ENCODE measurements at regions not wholly inside any gene's neighbourhood (a gene's known extent, or its start where the extent isn't known, plus 50 kb on each side); places are given as distances from the start of the nearest gene placed in this dataset.

DNA sequence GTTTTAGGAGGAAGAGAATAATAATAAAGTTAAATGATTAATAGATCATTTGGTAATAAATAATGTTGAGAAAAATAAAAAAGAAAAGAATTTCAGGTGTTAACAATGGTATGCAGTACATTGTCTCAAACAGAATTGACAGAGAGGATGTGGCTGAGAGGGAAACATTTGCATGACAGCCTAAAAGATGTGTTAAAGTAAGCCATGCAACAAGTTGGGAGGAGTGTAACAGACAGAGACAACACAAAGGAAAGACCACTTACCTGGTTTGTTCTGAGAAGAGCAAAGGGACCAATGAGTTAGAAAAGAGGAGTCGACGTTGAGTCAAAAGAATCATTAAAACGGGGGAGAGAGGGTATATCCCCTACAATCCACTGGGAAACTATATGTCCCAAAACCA, 814.0 kb downstream of the KCNT2 start:
- no peak for DNase-seq

DNA sequence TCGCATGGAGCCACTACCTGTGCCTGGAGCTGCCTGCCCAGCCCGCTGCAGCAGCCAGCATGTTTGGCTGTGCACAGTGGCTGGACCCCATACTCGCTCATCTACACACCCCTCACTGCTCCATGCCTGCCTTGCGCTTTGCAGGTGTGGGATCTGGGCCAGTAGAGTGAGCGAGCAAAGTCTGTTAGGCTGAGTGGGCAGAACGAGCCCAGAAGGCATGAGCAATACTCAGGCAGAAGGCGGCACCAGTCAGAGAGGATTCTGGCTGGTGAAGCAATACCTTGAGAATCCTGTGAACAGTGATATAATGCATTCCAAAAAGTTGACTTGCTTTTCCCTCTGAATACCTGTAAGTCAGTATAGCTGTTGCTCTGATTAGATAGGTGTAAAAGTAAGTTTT, 816.4 kb downstream of the KCNT2 start:
- DNase-seq = no peak

DNA sequence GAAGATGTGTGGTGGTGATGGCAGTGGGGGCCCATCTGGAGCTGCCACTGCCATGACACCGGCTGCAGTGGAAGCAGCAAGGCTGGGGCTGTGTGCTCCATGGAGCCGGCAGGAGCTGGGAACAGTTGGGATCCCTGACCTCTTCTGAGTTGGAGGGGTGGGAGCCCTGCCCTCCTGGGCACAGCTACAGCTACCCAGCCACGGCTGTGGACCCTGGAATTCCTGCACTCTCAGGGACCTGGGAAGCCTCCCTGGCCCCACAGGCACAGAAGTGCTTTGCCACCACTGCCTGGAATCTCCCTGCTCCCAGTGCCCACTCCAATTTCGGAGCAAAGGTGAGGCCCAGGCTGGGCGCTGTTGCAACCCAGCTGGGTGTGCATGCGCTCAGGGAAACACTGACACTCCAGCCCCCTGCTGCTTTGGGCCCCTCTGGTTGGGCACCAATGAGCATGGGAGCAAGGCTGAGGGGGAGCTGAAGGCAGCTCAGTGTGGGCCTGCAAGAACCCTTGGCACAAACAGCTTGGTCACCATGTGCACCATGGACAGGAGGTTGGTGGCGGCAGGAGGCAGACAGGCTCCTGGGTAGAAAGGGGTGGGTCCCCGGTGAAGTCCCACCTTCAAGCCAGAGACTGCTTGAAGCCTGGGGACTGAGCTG, 817.6 kb downstream of the KCNT2 start:
- no peak for DNase-seq

DNA sequence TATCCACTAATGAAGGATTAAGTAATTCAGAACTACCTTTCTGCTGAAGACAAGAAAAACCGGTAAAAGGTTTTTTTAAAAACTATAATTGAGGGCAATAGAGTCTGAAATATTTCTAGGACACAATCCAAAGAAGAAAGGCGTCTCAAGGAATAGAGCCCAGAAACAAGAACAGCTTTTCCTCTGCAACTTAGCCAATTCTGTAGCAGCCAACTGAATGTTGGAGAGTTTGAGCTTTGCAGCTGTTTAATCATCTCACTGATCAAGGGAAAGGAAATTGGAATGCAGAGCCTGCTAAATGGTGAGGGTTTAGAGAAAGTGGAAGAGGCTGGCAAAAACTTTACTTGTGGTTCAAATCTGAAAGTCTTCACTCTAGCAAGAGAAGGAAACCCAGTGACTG, 818.9 kb downstream of the KCNT2 start:
- no peak for DNase-seq

DNA sequence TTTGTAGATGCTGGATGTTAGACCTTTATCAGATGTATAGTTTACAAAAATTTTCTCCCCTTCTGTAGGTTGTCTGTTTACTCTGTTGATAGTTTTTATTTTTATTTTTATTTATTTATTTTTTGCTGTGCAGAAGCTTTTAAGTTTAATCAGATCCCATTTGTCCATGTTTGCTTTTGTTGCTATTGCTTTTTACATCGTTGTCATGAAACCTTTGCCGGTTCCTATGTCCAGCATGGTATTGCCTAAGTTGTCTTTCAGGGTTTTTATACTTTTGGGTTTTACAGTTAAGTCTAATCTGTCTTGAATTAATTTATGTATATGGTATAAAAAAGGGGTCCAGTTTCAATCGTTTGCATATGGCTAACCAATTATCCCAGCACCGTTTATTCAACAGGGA, 819.5 kb downstream of the KCNT2 start:
- no peak for DNase-seq

DNA sequence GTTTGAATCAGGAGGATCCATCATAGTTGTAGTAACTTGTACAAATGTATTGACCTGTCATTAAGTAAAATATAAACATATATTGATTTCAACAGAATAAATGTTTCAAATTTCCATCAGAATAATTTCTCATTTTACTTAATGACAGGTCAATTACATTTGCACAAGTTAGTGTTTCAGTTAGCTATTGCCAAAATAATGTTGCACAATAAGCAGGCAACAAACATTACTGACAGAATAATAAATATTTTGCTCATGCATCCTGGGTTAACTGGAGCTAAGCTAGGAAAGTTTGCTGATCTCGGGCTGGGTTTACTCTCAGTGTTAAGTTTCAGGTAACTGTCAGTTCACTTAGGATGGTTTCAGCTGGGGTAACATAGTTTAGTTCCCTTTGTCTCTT, 822.4 kb downstream of the KCNT2 start:
- no peak for DNase-seq

DNA sequence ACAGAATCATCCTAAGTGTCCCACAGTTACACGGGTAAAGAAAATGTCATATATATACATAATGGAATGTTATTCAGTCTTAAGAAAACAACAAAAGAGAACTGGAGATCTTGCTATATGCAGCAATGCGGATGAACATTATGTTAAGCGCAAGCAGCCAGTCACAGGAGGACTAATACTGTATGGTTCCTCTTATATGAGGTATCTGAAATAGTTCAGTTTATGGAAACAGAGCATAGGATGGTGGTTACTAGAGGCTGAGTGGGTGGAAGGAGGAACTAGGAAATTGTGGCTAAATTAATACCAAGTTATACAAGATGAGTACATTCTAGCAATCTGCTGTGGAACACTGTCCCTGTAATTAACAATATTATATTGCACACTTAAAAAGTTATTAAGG, 834.3 kb downstream of the KCNT2 start:
- DNase-seq = no peak

DNA sequence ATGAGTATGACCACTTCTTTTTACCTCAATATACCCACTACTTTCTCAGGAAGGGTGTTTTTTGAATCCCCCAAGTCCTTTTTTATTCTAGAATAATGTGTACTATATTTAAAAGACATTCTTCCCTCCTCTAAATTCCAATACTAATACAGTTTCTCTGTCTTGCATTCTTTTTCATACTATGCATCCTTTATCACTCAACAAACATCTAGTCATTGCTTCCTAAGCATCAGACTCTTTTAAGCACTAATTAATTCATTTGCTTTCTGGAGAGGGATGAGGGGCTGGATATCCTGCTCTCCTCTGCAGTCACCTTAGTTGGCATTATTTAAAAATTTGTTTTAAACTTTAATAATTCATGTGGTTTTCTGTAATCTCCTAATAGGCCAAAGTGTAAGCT, 838.8 kb downstream of the KCNT2 start:
- no peak for DNase-seq

DNA sequence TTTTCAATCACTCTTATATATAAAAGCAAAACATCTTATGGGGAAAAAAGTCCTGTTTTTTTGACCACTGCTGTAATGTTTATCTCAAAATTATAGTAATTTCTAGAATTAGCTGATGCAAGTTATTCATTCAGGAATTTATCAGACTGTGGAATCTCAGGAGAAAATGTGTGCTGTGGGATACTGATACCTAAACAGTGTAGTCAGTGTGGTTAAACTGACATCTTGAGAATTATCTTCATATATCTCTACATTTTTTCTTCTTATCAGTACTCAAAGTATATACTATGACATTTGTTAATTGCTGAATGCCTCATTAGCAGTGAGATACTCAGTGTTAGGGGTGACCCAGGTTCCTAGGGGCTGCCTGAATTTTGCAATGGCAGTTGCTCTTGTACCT, 839.3 kb downstream of the KCNT2 start:
- no peak for DNase-seq

DNA sequence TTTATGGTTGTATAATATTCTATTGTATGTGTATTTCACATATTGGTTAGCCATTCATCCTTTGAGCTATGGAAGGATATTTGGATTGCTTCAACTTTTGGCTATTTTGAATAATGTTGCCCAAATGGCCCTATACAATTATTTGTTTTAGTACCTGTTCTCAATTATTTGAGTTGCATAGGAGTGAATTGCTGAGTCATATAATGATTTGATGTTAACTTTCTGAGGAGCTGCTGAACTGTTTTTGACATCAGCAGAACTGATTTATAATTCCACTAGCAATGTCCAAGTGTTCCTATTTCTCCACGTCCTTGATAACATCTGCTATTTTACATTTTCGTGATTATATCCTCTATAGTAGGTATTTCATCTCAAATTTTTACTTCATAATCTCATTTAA, 839.9 kb downstream of the KCNT2 start:
- DNase-seq = no peak

DNA sequence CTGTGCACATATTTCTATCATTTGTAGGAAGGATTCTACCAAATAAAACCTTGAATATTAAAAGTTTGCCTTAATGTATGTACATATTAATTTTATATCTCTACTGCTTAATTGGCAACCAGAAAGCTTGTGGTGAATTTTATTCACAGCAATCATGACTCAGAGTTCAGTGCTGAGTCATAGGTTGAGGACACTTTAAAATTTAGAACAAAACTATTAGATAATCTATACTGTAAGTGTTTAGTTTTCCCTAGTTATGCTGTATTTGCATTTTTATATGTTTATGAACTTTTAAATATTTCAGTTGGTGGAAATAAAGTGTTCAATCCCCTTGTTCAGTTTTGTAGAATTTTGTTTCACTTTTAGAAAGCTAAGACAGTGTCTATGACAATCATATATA, 841.5 kb downstream of the KCNT2 start:
- DNase-seq = no peak

DNA sequence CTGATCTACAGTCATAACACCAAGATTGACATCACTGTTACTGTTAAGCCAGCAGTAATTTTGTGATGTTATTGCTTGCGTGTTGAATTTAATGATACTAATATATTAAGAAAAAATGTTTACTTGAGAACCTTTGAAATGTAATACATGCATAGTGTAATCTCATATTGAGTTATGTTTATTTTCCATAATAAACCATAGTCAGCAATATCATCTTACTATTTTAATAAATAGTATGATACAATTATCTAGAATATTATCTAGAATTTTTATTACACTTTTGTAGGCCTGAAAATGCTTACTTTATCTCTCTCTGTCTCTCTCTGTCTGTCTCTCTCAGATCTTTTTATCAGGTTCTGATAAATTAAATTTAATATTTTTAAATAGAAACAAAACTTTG, 843.1 kb downstream of the KCNT2 start:
- DNase-seq = no peak

DNA sequence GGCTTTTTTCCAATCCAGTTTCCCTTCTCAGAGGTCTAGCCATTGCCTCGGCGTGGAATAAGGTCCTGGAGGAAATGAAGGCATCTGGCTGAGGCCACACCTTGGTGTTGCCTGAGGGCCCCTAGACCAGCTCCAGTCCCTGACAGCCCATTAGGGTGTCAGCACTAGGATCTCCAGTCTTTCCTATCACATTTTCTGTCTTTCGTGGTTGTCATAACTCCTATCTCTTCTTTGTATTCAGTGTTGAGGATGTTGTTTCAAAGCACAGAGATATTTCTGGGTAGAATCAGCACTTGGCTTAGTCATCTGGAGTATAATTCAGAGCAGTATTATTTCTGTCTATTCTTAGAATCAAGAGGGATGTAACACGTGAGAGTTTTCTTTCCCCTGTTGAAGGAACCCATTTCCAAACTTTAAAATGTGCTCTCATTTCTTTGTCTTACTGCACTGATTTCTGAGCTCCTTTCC, 844.3 kb downstream of the KCNT2 start:
- DNase-seq = no peak

DNA sequence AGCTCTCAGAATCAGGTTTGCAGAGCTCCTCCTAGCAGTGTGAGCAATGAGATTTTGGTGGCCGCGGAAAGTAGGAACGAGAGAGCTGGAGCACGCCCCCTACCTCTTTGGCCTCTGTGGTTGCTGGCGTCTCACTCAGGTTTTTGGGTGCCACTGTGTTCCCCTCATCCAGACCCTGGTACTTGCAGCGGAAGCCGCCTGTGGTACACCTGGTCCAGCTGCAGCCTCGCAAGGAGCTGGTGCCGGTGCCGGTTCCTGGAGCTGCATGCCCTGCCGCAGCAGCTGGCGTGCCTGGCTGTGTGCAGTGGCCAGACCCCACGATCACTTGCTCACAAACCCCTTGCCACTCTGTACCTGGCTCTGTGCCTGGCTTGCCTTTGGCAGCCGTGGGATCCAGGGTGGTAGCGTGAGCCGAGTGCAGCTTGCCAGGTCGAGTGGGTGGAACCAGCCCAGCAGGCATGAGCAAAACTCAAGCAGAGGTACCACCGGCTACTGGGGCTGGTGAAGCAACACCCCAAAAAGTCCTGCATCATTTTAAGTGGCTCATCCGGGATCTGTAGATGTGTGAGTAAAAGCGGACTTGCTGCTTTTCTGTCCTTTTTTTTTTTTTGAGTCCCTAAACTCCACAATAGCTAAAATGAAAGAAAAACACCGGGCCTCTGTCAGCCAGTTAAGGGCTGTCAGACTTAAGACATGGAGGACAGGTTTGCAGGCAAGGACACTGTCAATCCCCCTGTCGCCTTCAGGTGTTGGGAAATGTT, 844.9 kb downstream of the KCNT2 start:
- no peak for DNase-seq

DNA sequence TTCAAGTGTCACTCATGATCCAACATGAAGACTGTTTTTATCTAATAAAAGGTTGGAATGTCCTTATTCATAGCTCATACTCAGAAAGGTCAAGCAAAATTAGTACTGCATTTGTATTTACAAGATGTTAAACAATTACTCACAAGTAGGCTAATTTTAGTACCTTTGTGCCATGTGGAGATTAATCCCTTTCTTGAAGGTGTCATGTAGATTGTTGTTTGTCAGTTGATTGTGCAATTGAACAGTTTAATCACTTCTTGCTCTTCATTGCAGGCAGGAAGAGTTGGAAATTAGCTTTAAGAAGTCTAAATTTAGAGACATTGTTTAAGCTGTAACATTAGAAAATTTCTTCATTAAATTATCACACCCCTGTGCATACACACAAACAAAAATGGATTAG, 847.1 kb downstream of the KCNT2 start:
- DNase-seq = no peak

DNA sequence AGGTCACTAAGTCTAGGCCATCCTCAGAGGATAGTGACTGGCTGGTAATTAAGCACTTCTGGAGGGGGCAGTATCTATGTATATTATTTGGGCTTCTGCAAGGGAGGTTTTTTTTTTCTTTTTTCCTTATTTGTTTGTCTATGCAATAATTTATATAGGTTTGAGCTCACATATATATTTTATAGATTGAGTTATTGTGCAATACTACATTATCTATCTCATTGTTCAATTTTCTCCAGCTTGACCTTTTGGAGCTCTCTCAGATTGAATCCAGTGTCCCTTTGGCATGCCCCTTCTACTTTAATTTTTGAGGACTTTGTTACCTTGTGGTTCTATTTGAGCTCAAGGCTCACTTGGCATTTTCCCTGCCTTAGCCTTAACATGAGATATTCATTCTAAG, 852.1 kb downstream of the KCNT2 start:
- DNase-seq = no peak

DNA sequence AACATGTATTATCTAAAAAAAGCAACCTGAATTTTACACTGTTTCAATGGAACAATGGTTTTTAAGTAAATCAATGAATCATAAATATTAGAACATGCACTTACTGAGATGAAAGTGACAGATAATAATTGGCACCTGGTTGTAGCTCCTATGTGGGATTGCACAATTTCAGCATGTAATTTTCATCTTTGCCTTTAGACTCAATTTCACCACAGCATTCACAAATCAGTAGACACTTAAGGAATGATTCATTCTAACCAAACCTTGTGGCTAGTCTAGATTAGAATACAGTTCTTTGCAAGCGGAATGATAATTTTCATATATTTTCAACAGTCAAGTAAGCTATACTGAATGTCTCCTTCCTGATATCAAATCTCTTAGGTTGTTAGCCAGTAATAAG, 853.4 kb downstream of the KCNT2 start:
- no peak for DNase-seq

DNA sequence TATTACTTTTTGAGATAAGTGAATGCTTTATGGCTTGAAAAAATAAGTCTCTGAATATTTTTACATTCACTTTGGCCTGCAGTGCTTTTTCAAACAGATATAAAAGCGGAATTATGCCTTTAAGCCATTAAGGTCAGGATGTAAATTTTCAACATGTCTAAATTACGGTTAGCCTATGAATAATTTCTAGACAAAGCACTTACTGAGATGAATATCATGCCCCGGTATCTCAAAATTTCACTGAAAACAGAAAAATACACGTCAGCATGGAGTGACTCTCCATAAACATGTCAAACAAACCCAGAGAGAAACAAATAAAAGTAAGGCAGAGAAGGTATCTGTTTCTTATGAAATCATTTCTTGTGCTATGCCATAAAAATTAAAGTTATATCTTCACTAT, 853.9 kb downstream of the KCNT2 start:
- no peak for DNase-seq

DNA sequence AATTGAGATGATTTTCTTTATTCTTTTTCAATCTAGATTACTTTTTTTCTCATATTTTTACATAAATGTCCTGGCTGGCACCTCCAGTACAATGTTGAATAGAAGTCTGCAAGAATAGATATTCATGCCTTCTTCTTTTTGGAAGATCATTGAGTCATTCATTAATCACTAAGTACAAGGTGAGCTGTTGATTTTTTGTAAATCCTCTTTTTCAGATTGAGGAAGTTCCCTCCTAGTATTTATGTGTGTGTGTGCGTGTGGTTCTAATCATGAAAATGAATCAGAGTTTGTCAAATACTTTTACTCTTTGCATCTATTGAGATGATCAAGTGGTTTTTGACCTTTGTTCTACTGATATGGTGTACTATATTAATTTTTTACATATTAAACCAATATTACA, 859.3 kb downstream of the KCNT2 start:
- DNase-seq = no peak

DNA sequence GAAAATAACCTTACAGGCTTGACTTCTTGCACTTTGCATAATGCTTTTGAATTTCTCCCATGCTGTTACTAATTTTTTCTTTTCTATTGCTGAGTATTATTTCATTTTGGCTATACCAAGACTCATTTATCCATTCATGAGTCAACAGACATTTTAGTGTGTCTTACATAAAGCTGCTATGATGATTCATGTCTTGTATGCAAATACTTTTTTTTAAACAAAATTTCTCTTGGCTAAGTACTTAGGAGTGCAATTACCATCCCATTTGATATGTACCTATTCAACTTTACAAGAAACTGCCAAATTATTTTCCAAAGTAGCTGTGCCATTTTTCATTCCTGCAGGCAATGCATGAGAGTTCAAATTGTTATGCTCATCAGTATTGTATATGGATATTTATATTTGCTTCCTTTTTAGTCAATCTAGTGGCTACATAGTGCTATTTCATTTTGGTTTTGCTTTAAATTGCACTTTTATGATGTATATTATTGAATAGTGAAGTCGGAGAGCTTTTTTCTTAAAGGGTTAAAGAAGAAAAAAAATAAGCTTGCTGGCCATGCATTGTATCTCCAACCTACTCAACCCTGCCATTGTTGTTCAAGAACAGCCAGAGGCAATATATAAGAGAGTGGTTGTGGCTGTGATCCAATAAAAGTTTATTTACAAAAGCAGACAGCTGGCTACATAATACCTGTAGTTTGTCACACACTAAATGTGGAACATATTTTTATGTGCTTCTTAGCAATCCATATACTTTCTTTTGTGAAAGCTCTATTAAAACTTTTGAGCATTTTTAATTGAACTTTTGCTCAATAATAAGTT, 862.8 kb downstream of the KCNT2 start:
- DNase-seq = no peak

DNA sequence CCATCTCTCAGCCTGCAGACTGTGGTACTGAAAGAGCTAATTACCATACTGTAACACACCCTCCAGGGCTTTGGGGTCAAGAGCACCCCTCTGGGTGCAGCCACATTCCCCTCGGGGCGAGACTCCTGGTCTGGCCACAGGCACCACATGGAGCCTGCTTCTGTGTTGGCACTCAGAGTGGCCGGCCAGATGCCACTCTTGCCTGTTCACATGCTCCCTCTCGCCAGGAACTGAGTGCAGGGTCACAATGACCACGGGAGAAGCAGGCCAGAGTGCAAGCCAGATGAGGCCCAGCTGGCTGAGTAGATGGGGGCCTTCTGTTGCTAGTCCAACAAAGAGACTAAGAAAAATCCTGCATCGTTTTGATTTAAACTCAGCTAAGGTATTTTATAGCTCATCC, 864.0 kb downstream of the KCNT2 start:
- no peak for DNase-seq

DNA sequence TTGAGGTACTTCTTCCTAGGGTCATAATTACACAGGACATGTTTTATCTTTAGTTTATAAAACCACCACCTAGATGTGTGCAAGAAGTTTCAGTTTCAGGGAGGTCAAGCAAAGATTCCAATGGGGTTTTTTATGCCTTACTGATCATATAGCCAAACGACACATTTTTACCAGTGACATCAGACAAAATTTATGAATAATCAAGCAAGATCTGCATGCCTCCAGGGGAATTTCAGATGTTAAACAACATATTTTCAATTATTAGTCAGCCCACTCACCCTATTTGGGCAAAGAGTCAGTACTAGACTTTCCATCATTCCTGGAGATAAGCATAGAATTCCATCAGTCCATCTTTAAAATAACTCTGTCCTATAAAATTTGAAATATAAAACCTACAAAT, 867.4 kb downstream of the KCNT2 start:
- no peak for DNase-seq

DNA sequence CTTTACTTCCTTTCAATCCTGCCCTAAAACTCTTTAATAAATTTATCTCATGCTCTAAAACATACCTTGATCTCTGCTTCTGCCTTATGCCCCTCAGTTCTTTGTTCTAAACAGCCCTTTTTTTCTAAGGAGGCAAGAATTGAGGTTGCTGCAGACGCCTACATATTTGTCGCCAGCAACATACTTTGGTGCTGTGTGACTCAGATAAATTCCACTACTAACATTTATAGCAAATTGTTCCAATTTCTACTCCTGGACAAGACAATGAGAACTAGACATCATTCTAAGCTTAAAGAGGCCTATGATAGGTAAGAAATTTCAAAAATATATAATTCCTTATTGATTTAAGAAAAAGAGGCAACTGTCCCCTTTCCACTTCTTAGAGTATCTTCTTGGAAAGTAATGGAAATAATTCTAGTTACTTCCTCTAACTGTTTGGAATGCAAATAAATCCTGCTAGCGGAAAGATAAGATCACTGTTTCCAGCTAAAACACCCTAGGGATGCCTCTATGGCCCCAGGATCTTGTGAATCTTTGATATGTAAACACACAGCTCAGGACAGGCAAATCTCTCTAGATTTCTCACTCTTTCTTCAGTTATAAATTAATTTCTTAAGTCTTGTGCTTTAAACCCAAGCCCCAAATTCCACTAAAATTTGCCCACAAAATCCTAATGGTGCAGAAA, 869.1 kb downstream of the KCNT2 start:
- no peak for DNase-seq
